Right atrium auricular region (tissue), 2 donors: ENCODE measurements at regions not wholly inside any gene's neighbourhood (a gene's known extent, or its start where the extent isn't known, plus 50 kb on each side); places are given as distances from the start of the nearest gene placed in this dataset.

ENCODE experiments used
- DNase-seq: peaks from one replicate; pipeline ENCODE4 v3.0.0-alpha.2; 2019; ENCODE audit warnings: low spot score
- H3K27ac ChIP-seq, 2 donors: fragments of 200-600 bp; sonication (generic); 1 replicate in 1 of 2; 2 replicates in 1 of 2; pipeline ENCODE4 v1.5.1; 2016 to 2019
- H3K27me3 ChIP-seq, 2 donors: fragments of 200-600 bp; sonication (generic); one replicate each; pipeline versions ENCODE4 v1.5.1 to v1.6.0; 2017 to 2019
- H3K36me3 ChIP-seq: fragments of 200-600 bp; sonication (generic); one replicate; pipeline ENCODE4 v1.5.1; 2016
- H3K4me1 ChIP-seq, 2 donors: fragments of 200-600 bp; sonication (generic); one replicate each; pipeline versions ENCODE4 v1.5.1 to v1.6.0; 2017 to 2019
- H3K4me3 ChIP-seq, 2 donors: fragments of 200-600 bp; sonication (generic); 1 replicate in 1 of 2; 2 replicates in 1 of 2; pipeline ENCODE4 v1.5.1; 2017 to 2019; ENCODE audit warnings: mild to moderate bottlenecking in 1 of 2, moderate library complexity in 1 of 2
- H3K9me3 ChIP-seq, 2 donors: fragments of 200-600 bp; sonication (generic); one replicate each; pipeline ENCODE4 v1.5.1; 2019
- CTCF ChIP-seq, 2 donors: fragments of 200-600 bp; sonication (generic); IDR thresholded peaks; one replicate each; pipeline ENCODE4 v1.5.1; 2019; ENCODE audit warnings: antibody characterized with exemption in 2 of 2

- no peak for TF ChIP-seq CTCF (IDR thresholded peaks at IDR 0.05)
- Histone ChIP-seq H3K4me1 (no peaks in the 10 kb centered on the region), H3K9me3 (no peaks in the 10 kb centered on the region), H3K27ac (no peak overlapping the region), H3K4me3 (no peak overlapping the region), H3K27me3 (no peaks in the 10 kb centered on the region), H3K36me3 (no peaks in the 10 kb centered on the region)
- DNase-seq = no peak
Measured at GRCh38 chr5:5043346-5043745, 96.8 kb upstream of the ADAMTS16 start.

- DNase-seq = no peak
- H3K4me3 ChIP-seq = no peak overlapping the region
- no peaks in the 10 kb centered on the region for H3K27me3 ChIP-seq
- no peak overlapping the region for H3K27ac ChIP-seq
- H3K4me1 ChIP-seq = no peaks in the 10 kb centered on the region
- H3K9me3 ChIP-seq = no peaks in the 10 kb centered on the region
- no peaks in the 10 kb centered on the region for H3K36me3 ChIP-seq
- no peak for TF ChIP-seq CTCF (IDR thresholded peaks at IDR 0.05)
Measured at GRCh38 chr5:5044247-5044840, 95.8 kb upstream of the ADAMTS16 start.

DNA sequence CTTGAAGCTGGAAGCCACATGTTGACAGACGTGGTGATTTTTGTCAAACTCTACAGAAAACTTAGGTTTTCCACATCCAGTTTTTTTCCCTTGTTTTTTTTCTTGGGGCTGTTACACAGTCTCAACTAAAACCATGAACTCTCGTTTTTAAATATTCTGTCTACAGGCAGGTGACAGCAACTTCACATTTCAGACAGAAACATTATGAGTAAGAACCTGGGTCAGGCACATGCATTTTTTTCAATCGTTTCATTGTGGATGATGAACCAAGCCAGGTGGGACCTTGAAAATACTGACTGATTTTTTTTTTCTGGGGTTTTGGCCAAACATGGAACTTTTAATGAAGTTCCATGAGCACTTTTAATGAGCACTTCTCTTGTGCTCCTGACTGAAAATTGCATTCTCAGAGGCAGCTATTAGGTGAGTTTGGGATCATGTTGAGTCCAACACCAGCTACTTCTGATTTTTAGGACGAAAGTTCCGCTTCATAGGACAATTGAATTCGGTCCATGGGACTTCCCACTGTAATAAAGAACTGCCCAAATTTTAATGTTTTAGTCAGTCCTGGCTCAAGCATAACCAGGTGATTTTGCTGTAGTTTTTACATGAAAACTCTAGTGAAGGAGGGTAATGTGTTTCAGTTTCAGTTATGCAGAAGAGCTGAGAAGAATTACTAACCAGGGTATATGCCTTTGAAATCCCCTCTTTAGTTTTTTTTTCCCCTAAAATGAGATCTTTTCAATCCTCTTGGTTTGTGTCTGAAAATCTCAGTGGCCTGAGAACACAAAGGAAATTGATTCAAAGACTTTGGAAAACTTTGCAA, 93.2 kb upstream of the ADAMTS16 start:
- H3K9me3 ChIP-seq = no peaks in the 10 kb centered on the region
- H3K27me3 ChIP-seq = no peaks in the 10 kb centered on the region
- H3K36me3 ChIP-seq = no peaks in the 10 kb centered on the region
- H3K4me1 ChIP-seq = no peaks in the 10 kb centered on the region
- DNase-seq = no peak
- H3K4me3 ChIP-seq = no peak overlapping the region
- TF ChIP-seq CTCF (IDR thresholded peaks at IDR 0.05) = no peak
- no peak overlapping the region for H3K27ac ChIP-seq

GRCh38 chr5:5050801-5051200, 89.3 kb upstream of the ADAMTS16 start:
- H3K27me3 ChIP-seq = no peaks in the 10 kb centered on the region
- H3K4me1 ChIP-seq = no peaks in the 10 kb centered on the region
- DNase-seq = no peak
- H3K36me3 ChIP-seq = no peaks in the 10 kb centered on the region
- no peak for TF ChIP-seq CTCF (IDR thresholded peaks at IDR 0.05)
- no peak overlapping the region for H3K4me3 ChIP-seq
- no peak overlapping the region for H3K27ac ChIP-seq
- no peaks in the 10 kb centered on the region for H3K9me3 ChIP-seq

GRCh38 chr5:5055712-5056111, 84.4 kb upstream of the ADAMTS16 start:
- Histone ChIP-seq H3K36me3 (no peaks in the 10 kb centered on the region), H3K4me3 (no peak overlapping the region), H3K9me3 (no peaks in the 10 kb centered on the region), H3K4me1 (no peaks in the 10 kb centered on the region), H3K27me3 (no peaks in the 10 kb centered on the region), H3K27ac (no peak overlapping the region)
- no peak for TF ChIP-seq CTCF (IDR thresholded peaks at IDR 0.05)
- DNase-seq = no peak
